ENCODE measurements at regions not wholly inside any gene's neighbourhood (a gene's known extent, or its start where the extent isn't known, plus 50 kb on each side); places are given as distances from the start of the nearest gene placed in this dataset.

- TF ChIP-seq SIN3A (IDR thresholded peaks at IDR 0.05; ENCODE audit: borderline replicate concordance, low read depth, low read length) (no peak; the same call in 1 of the 2 replicates), PBX3 (IDR thresholded peaks at IDR 0.05) (peak; percentile 84), RXRA (IDR thresholded peaks at IDR 0.05; ENCODE audit: borderline replicate concordance, low read depth) (no peak), CTCF (IDR thresholded peaks at IDR 0.05) (no peak), TAF1 (IDR thresholded peaks at IDR 0.05; ENCODE audit: borderline replicate concordance, low read depth, low read length) (no peak), SMC3 (IDR thresholded peaks at IDR 0.05; ENCODE audit: low read depth, low read length) (no peak), EZH2phosphoT487 (IDR thresholded peaks at IDR 0.05; ENCODE audit: borderline replicate concordance, low read depth) (no peak), YY1 (IDR thresholded peaks at IDR 0.05; ENCODE audit: low read depth) (no peak), POLR2AphosphoS5 (IDR thresholded peaks at IDR 0.05; ENCODE audit: low read depth, low read length) (no peak; the same call in 1 of the 2 replicates), USF2 (IDR thresholded peaks at IDR 0.05; ENCODE audit: borderline replicate concordance, low read depth, low read length) (no peak), NFIC (IDR thresholded peaks at IDR 0.05; ENCODE audit: borderline replicate concordance) (no peak; the same call in 1 of the 2 replicates)
These were observed 61.8 kb upstream of the DAB1 start for GRCh38 chr1:57485643-57486042.

All from SK-N-SH (cell line).